ENCODE measurements at regions not wholly inside any gene's neighbourhood (a gene's known extent, or its start where the extent isn't known, plus 50 kb on each side); places are given as distances from the start of the nearest gene placed in this dataset.
"Not testable (repeated sequence)": the region's sequence is repeated elsewhere in the genome, so short reads cannot be mapped to it uniquely, and the experiment has no call there.

GRCh38 chr4:123007679-123008078 lies 85.3 kb upstream of the NUDT6 start:
- H3K27me3 Mint-ChIP-seq, result no peaks in the 10 kb centered on the region
- no peak overlapping the region for H3K4me3 Mint-ChIP-seq
- H3K36me3 Mint-ChIP-seq (ENCODE audit: low read depth), result peaks cover 46% of the 10 kb centered on the region
- ChIA-PET CTCF (no interaction called here), POLR2A (no interaction called here)
- H3K27ac Mint-ChIP-seq, result no peak overlapping the region
- DNase-seq, result no peak
- no peaks in the 10 kb centered on the region for H3K4me1 Mint-ChIP-seq
- H3K9me3 Mint-ChIP-seq, result peaks cover 14% of the 10 kb centered on the region

GRCh38 chr4:123012416-123012815 lies 90.0 kb upstream of the NUDT6 start:
- H3K9me3 Mint-ChIP-seq, H3K4me3 Mint-ChIP-seq, POLR2A ChIA-PET, H3K27me3 Mint-ChIP-seq, DNase-seq, H3K4me1 Mint-ChIP-seq, H3K27ac Mint-ChIP-seq, CTCF ChIA-PET: not testable (repeated sequence)
- H3K36me3 Mint-ChIP-seq (ENCODE audit: low read depth), result peaks cover 32% of the 10 kb centered on the region

DNA sequence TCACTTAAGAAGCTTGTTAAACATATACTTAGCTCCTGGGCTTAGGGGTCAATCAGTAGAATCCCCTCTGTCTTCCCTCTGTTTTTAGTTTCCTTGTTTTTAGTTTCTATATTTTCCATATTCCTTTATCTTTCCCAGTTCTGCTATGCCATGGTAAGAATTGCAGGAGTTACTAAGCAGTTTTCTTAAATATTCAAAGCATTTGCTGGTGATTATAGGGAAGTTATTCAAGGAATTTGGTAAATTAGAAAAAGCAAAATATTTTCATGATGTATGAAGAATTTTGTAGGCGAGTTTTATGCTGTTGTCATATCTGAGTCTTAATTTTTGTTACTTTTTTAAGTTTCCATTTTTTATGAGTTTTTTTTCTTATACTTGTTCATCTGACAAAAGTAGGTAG lies 91.6 kb upstream of the NUDT6 start:
- H3K27ac Mint-ChIP-seq, result no peak overlapping the region
- peaks cover 21% of the 10 kb centered on the region for H3K36me3 Mint-ChIP-seq (ENCODE audit: low read depth)
- no peak for DNase-seq
- ChIA-PET CTCF (interaction anchor here (0.6 to 0.8 kb wide), 2 partner anchors 53 to 65 kb away, joined by 3 to 4 read pairs; no protein-coding TSS in a partner anchor), POLR2A (no interaction called here)
- no peak overlapping the region for H3K4me3 Mint-ChIP-seq
- H3K9me3 Mint-ChIP-seq, result peaks cover 2% of the 10 kb centered on the region
- no peaks in the 10 kb centered on the region for H3K4me1 Mint-ChIP-seq
- no peaks in the 10 kb centered on the region for H3K27me3 Mint-ChIP-seq

- no peaks in the 10 kb centered on the region for H3K4me1 Mint-ChIP-seq
- H3K36me3 Mint-ChIP-seq (ENCODE audit: low read depth), result peaks cover 16% of the 10 kb centered on the region
- DNase-seq, result no peak
- H3K9me3 Mint-ChIP-seq, result peaks cover 4% of the 10 kb centered on the region
- no peak overlapping the region for H3K27ac Mint-ChIP-seq
- H3K27me3 Mint-ChIP-seq, result no peaks in the 10 kb centered on the region
- CTCF ChIA-PET, result no interaction called here
- POLR2A ChIA-PET, result no interaction called here
- H3K4me3 Mint-ChIP-seq, result no peak overlapping the region
These were observed 94.7 kb upstream of the NUDT6 start for GRCh38 chr4:123017078-123017477.

DNA sequence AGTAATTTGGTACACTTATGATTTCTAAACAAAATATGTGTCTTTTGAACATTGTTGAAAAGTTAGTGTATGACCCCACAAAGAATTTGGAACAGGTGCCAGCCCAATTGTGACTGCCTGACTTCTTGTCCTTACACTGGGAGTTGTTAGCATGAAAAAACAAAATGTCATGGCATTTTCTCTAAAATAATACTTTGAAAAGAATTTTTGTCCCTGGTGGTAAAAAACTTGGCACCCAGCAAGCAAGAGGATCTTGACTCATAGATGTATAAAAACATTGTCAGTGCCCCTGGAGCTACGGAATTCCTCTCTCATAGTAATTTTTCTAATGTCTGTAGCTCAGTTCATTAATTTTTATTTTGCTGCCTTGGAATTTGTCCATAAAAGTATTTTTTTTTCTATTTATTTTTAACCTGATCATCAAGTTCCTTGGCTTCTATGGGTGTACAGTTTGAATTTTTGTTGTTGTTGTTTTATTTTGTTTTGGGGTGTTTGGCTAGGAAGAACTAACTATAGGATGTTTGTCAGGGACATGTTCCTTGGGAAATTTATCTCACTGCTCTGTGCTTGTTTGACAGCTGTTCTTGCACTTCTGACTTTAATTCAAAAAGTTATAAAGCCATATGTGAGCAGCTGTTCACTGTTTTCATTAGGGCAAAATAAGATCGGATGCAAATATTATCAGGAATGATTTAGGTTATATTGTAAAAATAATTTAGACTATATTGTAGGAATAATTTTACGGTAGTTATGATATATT lies 95.4 kb upstream of the NUDT6 start:
- Mint-ChIP-seq H3K4me3 (no peak overlapping the region), H3K36me3 (ENCODE audit: low read depth) (peaks cover 18% of the 10 kb centered on the region), H3K4me1 (no peaks in the 10 kb centered on the region), H3K27ac (no peak overlapping the region), H3K27me3 (no peaks in the 10 kb centered on the region), H3K9me3 (peaks cover 4% of the 10 kb centered on the region)
- POLR2A ChIA-PET, result no interaction called here
- no peak for DNase-seq
- CTCF ChIA-PET, result no interaction called here

DNA sequence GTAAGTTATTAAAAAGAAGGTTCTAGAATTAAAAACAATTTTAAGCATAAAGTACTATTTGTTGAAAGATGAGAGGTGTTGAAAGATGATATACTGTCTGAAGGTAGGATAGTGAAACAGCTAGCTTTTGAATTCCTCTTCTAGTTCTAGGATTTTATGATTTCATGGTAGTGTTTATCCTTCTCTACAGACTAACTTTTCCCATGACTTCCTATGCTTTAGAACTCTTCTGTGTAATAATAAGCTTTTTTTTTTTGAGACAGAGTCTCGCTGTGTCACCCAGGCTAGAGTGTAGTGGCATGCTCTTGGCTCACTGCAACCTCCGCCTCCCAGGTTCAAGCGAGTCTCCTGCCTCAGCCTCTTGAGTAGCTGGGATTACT lies 96.0 kb upstream of the NUDT6 start:
- Mint-ChIP-seq H3K4me3 (no peak overlapping the region), H3K27me3 (no peaks in the 10 kb centered on the region), H3K4me1 (no peaks in the 10 kb centered on the region), H3K36me3 (ENCODE audit: low read depth) (peaks cover 18% of the 10 kb centered on the region), H3K27ac (no peak overlapping the region), H3K9me3 (peaks cover 6% of the 10 kb centered on the region)
- DNase-seq, result no peak
- CTCF ChIA-PET, result no interaction called here
- POLR2A ChIA-PET, result no interaction called here

GRCh38 chr4:123020285-123020684 lies 97.9 kb upstream of the NUDT6 start:
- Mint-ChIP-seq H3K27me3 (no peaks in the 10 kb centered on the region), H3K9me3 (peaks cover 6% of the 10 kb centered on the region), H3K4me1 (peaks cover 6% of the 10 kb centered on the region), H3K36me3 (ENCODE audit: low read depth) (peaks cover 20% of the 10 kb centered on the region), H3K27ac (no peak overlapping the region), H3K4me3 (no peak overlapping the region)
- ChIA-PET POLR2A (no interaction called here), CTCF (no interaction called here)
- DNase-seq, result no peak

- H3K9me3 Mint-ChIP-seq, result peaks cover 6% of the 10 kb centered on the region
- peaks cover 14% of the 10 kb centered on the region for H3K4me1 Mint-ChIP-seq
- H3K27ac Mint-ChIP-seq, result no peak overlapping the region
- DNase-seq, result no peak
- peaks cover 25% of the 10 kb centered on the region for H3K36me3 Mint-ChIP-seq (ENCODE audit: low read depth)
- no peak overlapping the region for H3K4me3 Mint-ChIP-seq
- ChIA-PET POLR2A (no interaction called here), CTCF (no interaction called here)
- H3K27me3 Mint-ChIP-seq, result no peaks in the 10 kb centered on the region
These were observed 101.2 kb upstream of the NUDT6 start for GRCh38 chr4:123023647-123024046.

GRCh38 chr4:123024710-123025109 lies 102.3 kb upstream of the NUDT6 start:
- H3K9me3 Mint-ChIP-seq, result peaks cover 6% of the 10 kb centered on the region
- POLR2A ChIA-PET, result no interaction called here

DNA sequence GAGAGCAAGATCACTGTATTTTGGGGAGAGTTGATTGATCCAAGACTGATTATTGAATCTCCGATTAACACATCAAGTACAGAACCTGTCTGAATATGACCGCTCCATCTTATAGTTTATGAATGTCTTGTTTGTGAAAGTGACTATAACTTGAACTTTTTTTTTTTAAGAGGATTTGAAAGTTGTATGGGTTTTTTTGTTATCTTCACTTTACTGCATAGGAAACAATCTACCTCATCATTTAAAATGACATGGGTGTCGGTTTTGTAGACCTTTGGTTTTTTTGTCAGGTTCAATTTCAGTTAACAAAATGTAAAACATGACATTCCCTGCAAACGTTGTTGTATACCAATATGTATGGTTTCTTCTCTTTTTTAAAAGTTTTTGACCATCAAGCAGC lies 103.0 kb upstream of the NUDT6 start:
- Mint-ChIP-seq H3K4me1 (peaks cover 14% of the 10 kb centered on the region), H3K27me3 (no peaks in the 10 kb centered on the region), H3K27ac (no peak overlapping the region), H3K9me3 (peaks cover 6% of the 10 kb centered on the region), H3K36me3 (ENCODE audit: low read depth) (peaks cover 29% of the 10 kb centered on the region), H3K4me3 (no peak overlapping the region)
- DNase-seq, result no peak
- POLR2A ChIA-PET, result no interaction called here
- CTCF ChIA-PET, result no interaction called here

More at GRCh38 chr4:123024710-123025109, 102.3 kb upstream of the NUDT6 start:
- no peak for DNase-seq
- H3K27ac Mint-ChIP-seq, result no peak overlapping the region
- H3K4me1 Mint-ChIP-seq, result peaks cover 14% of the 10 kb centered on the region
- peaks cover 31% of the 10 kb centered on the region for H3K36me3 Mint-ChIP-seq (ENCODE audit: low read depth)
- CTCF ChIA-PET, result no interaction called here
- no peak overlapping the region for H3K4me3 Mint-ChIP-seq
- no peaks in the 10 kb centered on the region for H3K27me3 Mint-ChIP-seq

DNA sequence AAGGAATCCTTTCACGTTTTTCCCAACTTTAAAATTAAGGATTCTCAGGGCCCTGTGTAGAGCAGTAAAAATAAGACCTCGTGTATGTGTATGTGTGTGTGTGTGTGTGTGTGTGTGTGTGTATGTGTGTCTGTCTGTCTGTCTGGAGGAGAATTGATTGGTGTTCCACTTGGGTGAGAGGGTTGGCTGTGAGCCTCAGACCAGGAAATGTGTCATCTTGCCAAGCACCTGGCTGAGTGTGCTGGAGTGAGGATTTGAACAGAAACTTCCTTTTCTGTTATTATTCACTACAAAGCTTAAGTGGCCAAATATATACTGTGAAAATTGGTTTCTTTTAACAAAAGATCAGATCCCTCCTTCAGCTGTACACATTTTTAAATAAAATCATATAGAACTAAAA lies 103.6 kb upstream of the NUDT6 start:
- H3K27me3 Mint-ChIP-seq, H3K4me3 Mint-ChIP-seq, CTCF ChIA-PET, H3K9me3 Mint-ChIP-seq, POLR2A ChIA-PET, H3K27ac Mint-ChIP-seq, DNase-seq: not testable (repeated sequence)
- Mint-ChIP-seq H3K36me3 (ENCODE audit: low read depth) (peaks cover 27% of the 10 kb centered on the region), H3K4me1 (peaks cover 14% of the 10 kb centered on the region)

GRCh38 chr4:123031664-123032063 lies 109.3 kb upstream of the NUDT6 start:
- Mint-ChIP-seq H3K4me1 (no peaks in the 10 kb centered on the region), H3K27ac (no peak overlapping the region), H3K4me3 (no peak overlapping the region), H3K27me3 (no peaks in the 10 kb centered on the region), H3K9me3 (no peaks in the 10 kb centered on the region), H3K36me3 (ENCODE audit: low read depth) (peaks cover 20% of the 10 kb centered on the region)
- DNase-seq, result no peak
- CTCF ChIA-PET, result interaction anchor here (1.5 kb wide), 1 partner anchor 54 kb away, joined by 4 read pairs; no protein-coding TSS in a partner anchor
- POLR2A ChIA-PET, result interaction anchor here (0.5 kb wide), 1 partner anchor 539 kb away, joined by 5 read pairs; no protein-coding TSS in a partner anchor

- H3K36me3 Mint-ChIP-seq (ENCODE audit: low read depth), result peaks cover 16% of the 10 kb centered on the region
- H3K4me3 Mint-ChIP-seq, result no peak overlapping the region
- no peaks in the 10 kb centered on the region for H3K9me3 Mint-ChIP-seq
- no peaks in the 10 kb centered on the region for H3K4me1 Mint-ChIP-seq
- DNase-seq, result no peak
- CTCF ChIA-PET, result interaction anchor here (1.7 kb wide), 1 partner anchor 8 kb away, joined by 4 read pairs; no protein-coding TSS in a partner anchor
- POLR2A ChIA-PET, result no interaction called here
- H3K27ac Mint-ChIP-seq, result no peak overlapping the region
- H3K27me3 Mint-ChIP-seq, result no peaks in the 10 kb centered on the region
These were observed 111.6 kb upstream of the NUDT6 start for GRCh38 chr4:123034023-123034422.

GRCh38 chr4:123035239-123035638 lies 112.8 kb upstream of the NUDT6 start:
- H3K9me3 Mint-ChIP-seq, result no peaks in the 10 kb centered on the region
- POLR2A ChIA-PET, result no interaction called here
- CTCF ChIA-PET, result no interaction called here
- no peaks in the 10 kb centered on the region for H3K4me1 Mint-ChIP-seq
- DNase-seq, result no peak
- H3K27me3 Mint-ChIP-seq, result no peaks in the 10 kb centered on the region
- H3K27ac Mint-ChIP-seq, result no peak overlapping the region
- no peak overlapping the region for H3K4me3 Mint-ChIP-seq
- H3K36me3 Mint-ChIP-seq (ENCODE audit: low read depth), result peaks cover 21% of the 10 kb centered on the region

Data from activated CD4-positive, alpha-beta T cell treated with anti-CD3 and anti-CD28 coated beads, Interleukin-2, amount 10 ng/mL, durations not matched to agents 7 days and 5 days (primary cell).